WERI-Rb-1 (cell line): ENCODE measurements at regions not wholly inside any gene's neighbourhood (a gene's known extent, or its start where the extent isn't known, plus 50 kb on each side); places are given as distances from the start of the nearest gene placed in this dataset.

Experiments
- DNase-seq: peaks from one replicate; pipeline ENCODE4 v3.0.0-alpha.2; 2020
- H3K27ac ChIP-seq: fragments of 250-450 bp; sonication (Bioruptor Pico); 2 replicates; pipeline ENCODE4 v1.5.1; 2020; ENCODE audit warnings: mild to moderate bottlenecking, moderate library complexity
- H3K27me3 ChIP-seq: fragments of 250-450 bp; sonication (Bioruptor Pico); 2 replicates; pipeline ENCODE4 v1.5.1; 2021; ENCODE audit warnings: mild to moderate bottlenecking, low read depth, moderate library complexity; ENCODE audit not compliant: insufficient read depth, severe bottlenecking
- H3K36me3 ChIP-seq: fragments of 250-450 bp; sonication (Bioruptor Pico); 2 replicates; pipeline ENCODE4 v1.5.1; 2020; ENCODE audit warnings: mild to moderate bottlenecking, moderate library complexity
- H3K4me3 ChIP-seq: 2 replicates; pipeline ENCODE4 v1.5.1; 2011; ENCODE audit warnings: low read depth, mild to moderate bottlenecking, control low read depth, low read length
- H3K9me3 ChIP-seq: fragments of 250-450 bp; sonication (Bioruptor Pico); 2 replicates; pipeline ENCODE4 v1.5.1; 2021; ENCODE audit warnings: mild to moderate bottlenecking, moderate library complexity; ENCODE audit not compliant: severe bottlenecking
- TF ChIP-seq, protein P1 (sequence below): IDR thresholded peaks from 2 replicates; pipeline ENCODE4 v1.5.1; 2011; ENCODE audit warnings: low read depth, mild to moderate bottlenecking, control low read depth, inconsistent platforms, low read length

DNA sequence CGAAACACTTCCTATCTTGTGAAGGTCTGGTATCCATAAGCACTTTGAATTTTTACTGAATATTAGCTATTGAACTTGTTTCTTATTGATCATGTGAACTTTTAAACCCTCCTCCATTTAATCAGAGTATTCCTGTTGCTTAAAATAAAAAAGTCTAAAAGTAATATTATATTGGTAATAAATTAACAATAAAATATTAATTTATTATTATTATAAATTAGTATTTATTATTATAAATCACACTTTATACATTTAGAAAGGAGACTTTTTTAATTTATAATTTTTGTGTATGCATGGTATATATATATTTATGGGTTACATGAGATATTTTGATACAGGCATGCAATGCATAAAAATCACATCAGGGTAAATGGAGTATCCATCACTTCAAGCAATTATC, 295.4 kb upstream of the NETO1 start:
- Histone ChIP-seq H3K36me3 (no peaks in the 10 kb centered on the region), H3K27ac (no peak overlapping the region), H3K4me3 (no peak overlapping the region), H3K9me3 (no peaks in the 10 kb centered on the region), H3K27me3 (no peaks in the 10 kb centered on the region)
- TF ChIP-seq, protein P1, sequence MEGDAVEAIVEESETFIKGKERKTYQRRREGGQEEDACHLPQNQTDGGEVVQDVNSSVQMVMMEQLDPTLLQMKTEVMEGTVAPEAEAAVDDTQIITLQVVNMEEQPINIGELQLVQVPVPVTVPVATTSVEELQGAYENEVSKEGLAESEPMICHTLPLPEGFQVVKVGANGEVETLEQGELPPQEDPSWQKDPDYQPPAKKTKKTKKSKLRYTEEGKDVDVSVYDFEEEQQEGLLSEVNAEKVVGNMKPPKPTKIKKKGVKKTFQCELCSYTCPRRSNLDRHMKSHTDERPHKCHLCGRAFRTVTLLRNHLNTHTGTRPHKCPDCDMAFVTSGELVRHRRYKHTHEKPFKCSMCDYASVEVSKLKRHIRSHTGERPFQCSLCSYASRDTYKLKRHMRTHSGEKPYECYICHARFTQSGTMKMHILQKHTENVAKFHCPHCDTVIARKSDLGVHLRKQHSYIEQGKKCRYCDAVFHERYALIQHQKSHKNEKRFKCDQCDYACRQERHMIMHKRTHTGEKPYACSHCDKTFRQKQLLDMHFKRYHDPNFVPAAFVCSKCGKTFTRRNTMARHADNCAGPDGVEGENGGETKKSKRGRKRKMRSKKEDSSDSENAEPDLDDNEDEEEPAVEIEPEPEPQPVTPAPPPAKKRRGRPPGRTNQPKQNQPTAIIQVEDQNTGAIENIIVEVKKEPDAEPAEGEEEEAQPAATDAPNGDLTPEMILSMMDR = no peak
- no peak for DNase-seq

DNA sequence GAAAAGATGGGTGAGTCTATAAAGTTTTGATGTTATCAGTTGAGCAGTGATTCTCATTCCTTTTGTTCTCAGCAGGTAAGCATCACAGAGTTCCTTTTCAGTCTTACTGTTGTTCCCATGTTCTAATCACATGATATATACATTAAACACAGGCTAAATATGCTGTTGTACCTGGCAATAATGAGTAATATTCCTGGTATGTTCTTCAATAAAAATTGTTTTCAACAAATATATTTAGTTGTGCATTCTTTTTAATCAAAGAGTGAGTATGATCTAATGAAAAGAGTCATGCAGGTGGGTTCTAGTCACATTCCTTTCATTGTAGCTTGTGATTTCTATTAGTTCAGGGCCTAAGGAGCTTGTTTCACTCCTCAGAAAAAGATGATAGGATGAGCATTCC, 288.3 kb upstream of the NETO1 start:
- TF ChIP-seq, protein P1 = no peak
- DNase-seq = no peak
- no peaks in the 10 kb centered on the region for H3K36me3 ChIP-seq
- H3K27me3 ChIP-seq = no peaks in the 10 kb centered on the region
- no peak overlapping the region for H3K4me3 ChIP-seq
- H3K27ac ChIP-seq = no peak overlapping the region
- no peaks in the 10 kb centered on the region for H3K9me3 ChIP-seq

DNA sequence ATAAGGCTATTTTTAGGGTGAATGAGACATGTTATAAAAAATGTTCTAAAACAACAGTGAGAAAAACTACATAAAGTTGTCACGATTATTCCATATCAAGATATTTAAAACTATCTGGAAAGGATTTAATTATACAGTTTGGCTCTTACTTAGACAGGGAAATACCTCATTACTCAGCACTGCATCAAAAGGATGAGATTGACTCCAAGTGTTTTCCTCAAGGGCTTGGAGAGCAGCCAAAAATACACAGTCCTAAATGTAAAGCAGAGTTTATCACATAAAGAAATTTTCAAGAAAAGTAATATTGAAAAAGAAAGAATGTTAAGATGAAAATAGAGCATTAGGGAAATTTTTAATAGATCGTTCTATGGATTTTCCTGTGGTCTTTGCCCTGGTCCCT, 285.5 kb upstream of the NETO1 start:
- Histone ChIP-seq H3K9me3 (no peaks in the 10 kb centered on the region), H3K27me3 (no peaks in the 10 kb centered on the region), H3K27ac (no peak overlapping the region), H3K36me3 (no peaks in the 10 kb centered on the region), H3K4me3 (no peak overlapping the region)
- no peak for DNase-seq
- TF ChIP-seq, protein P1 = no peak

DNA sequence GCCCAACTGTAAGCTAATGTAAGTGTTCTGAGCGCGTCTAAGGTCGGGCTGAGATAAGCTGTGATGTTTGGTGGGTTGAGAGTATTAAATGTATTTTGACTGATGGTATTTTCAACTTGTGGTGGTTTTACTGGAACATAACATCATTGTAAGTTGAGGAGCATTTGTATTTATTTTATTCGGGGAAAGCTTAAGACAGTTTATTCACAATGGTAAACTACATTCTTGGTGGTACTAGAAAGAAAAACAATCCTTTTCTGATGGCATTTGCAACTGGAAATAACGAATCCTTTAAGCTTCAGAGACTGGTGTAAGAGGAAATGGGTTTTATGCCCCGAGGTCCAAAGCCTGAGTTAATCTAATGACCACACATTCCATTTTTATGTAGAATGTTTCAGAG, 283.3 kb upstream of the NETO1 start:
- H3K9me3 ChIP-seq = no peaks in the 10 kb centered on the region
- DNase-seq = no peak
- TF ChIP-seq, protein P1 = no peak

DNA sequence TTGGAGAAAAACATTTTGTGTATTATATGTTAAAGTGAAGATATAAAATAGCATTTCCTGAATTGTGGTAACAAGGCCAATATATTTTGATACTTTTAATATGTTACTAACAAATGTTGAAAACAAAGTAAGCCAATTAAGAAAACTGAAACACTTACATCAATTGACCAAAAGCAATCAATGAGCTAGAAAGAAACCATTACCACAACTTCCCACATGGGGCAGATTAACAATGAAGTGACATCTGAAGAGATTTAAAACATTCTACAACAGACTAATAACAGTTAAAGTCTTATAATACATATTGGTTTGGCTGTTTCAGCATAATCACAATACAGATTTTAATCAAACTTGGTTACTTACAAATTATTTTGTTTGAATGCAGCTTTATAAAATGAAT, 282.4 kb upstream of the NETO1 start:
- Histone ChIP-seq H3K27ac (no peak overlapping the region), H3K4me3 (no peak overlapping the region), H3K36me3 (no peaks in the 10 kb centered on the region), H3K9me3 (no peaks in the 10 kb centered on the region), H3K27me3 (no peaks in the 10 kb centered on the region)
- TF ChIP-seq, protein P1 = no peak
- no peak for DNase-seq

More for the DNA sequence above, 283.3 kb upstream of the NETO1 start:
- no peak overlapping the region for H3K4me3 ChIP-seq
- H3K36me3 ChIP-seq = no peaks in the 10 kb centered on the region
- H3K27ac ChIP-seq = no peak overlapping the region
- H3K27me3 ChIP-seq = no peaks in the 10 kb centered on the region

DNA sequence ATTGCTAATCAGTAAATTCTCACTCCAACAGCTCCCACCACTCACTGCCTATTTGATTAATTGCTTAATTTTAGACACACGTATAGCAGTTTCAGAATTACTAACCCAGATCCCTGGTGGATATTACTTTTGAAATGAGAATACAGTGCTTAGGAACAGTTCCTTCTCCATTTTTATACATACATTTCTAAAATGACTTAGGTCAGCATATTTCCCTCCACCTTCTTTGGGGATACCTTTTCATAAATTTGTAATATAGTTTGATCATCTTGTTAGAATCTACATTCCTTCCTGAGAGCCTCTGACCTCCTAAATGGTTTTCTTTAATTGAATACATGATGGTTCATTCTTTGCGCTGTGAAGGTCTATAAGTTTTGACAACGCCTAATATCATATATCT, 279.8 kb upstream of the NETO1 start:
- Histone ChIP-seq H3K4me3 (no peak overlapping the region), H3K9me3 (no peaks in the 10 kb centered on the region), H3K27me3 (no peaks in the 10 kb centered on the region), H3K36me3 (no peaks in the 10 kb centered on the region), H3K27ac (no peak overlapping the region)
- TF ChIP-seq, protein P1 = no peak
- no peak for DNase-seq
